ENCODE measurements at regions not wholly inside any gene's neighbourhood (a gene's known extent, or its start where the extent isn't known, plus 50 kb on each side); places are given as distances from the start of the nearest gene placed in this dataset.

- no peak for DNase-seq
Observed at GRCh38 chr1:5513846-5514526, 478.2 kb downstream of the NPHP4 start.

- DNase-seq = no peak
Observed at GRCh38 chr1:5513179-5513578, 479.0 kb downstream of the NPHP4 start.

- DNase-seq = no peak
Observed at GRCh38 chr1:5511381-5512097, 480.7 kb downstream of the NPHP4 start.

GRCh38 chr1:5509664-5510452 is 482.4 kb downstream of the NPHP4 start:
- peak; percentile 68 for DNase-seq

DNA sequence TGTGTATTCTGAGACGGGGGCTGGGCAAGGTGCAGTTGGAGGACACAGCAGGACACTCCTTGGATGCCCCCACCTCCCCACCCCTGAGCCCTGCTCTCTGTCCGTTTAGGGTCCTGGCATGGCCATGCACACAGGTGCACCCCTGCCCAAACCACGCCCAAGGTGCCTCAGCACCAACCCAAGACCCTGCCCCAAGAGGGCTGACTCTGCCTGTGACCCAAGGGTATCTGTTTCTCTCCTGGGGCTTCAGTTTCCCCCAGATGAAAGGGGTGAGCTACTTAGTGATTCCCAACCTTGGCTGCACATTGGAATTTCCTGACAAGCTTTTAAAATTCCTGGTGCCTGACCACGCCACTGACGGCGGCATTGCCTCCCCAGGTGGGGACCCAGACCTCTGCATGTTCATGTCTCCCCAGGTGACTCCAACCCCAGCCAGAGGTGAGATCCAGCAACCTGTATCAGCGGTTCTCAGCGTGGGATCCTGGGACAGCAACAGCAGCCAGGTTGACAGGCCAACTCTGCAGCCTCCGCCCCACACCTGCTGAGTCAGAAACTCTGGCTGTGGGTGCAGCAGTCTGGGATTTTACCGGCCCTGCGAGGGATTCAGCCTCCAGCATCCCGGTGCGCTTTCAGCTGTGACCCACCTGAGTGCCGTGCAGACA is 483.4 kb downstream of the NPHP4 start:
- no peak for DNase-seq

DNA sequence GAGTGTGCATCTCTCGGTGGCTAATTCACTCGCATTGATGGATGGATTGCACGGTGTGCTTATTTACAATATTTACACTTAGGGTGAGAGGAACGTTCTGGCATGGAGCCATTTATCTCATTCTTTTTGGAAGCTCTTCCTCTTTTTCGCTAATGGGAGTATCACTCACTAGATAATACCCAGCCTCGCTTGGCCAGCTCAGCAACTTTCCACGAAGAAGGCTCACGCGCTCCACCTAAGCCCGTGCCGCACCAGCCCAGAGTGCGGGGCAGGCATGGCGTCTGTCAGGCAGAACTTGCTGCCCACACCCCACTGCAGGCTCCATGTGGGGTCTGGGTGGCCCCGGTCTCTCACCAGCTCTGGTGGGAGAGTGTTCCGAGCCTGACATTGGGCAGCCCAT is 484.9 kb downstream of the NPHP4 start:
- DNase-seq = no peak

GRCh38 chr1:5506634-5507033 is 485.6 kb downstream of the NPHP4 start:
- DNase-seq = no peak

GRCh38 chr1:5505944-5506343 is 486.3 kb downstream of the NPHP4 start:
- no peak for DNase-seq

DNA sequence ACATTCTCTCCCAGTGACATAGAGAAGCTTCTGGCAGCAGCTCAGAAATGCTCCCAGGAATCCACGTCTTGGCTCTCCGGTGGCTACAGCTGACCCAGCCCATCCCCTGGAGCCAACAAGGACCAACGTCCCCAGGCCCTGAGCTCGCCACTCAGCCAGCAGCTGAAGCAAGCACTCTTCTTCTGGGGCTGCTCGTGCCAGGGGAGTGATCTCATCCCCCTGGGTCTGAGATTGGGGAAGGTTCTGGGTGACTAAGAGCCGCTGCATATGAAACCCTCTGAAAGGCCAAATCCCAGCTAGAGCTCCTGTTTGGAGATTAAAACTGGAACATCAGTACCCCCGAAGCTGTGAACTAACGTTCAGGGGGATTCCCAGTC is 487.9 kb downstream of the NPHP4 start:
- DNase-seq = no peak

GRCh38 chr1:5503556-5504363 is 488.5 kb downstream of the NPHP4 start:
- DNase-seq = no peak

- no peak for DNase-seq
Observed at GRCh38 chr1:5502311-5503194, 489.7 kb downstream of the NPHP4 start.

DNA sequence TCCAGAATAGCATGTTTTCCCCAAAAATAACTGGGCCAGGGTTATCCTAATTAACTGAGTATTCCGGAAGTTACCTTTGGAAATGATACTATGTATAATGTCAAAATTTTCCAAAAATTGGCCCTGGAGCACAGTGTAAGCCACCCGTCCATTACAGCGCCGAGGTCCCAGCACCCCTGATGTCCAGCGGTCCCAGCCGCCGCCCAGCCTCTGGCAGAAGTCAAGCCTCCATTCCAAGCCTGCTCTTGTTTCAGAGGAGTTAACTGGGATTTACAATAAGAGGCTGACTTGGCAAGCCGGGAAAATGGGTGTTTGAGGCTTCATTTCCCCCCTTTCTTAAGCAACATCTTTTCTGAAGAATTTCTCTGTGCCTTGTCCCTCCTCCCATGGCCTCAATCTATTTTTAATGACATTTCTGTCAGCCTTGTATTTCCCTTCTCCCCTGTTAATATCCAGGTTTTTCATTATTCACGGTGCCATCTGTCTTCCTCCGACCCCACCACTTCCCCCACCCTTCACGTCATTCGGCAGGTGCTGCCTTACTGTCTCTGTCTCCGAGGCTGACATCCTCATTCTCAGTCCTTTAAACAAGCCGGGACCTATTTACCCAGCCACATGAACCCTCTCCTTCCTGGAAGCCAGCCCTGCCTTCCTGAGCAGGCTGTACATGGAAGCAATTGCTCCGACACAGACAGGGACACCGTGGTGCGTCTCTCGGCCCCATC is 490.9 kb downstream of the NPHP4 start:
- DNase-seq = no peak

DNA sequence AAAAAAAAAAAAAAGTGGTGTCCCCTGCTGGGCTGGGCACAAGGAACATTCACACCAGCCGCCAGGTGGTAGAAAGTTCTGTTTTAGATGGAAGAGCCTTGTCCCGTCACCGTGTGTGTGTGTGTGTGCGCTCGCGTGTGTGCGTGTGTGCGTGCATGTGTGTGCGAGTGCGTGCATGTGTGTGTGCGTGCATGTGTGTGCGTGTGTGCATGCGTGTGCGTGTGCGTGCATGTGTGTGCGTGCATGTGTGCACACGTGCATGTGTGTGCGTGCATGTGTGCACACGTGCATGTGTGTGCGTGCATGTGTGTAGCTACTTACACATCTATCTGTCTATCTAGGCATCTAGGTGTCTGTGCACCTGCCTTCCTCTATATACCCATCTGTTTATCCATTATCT is 491.7 kb downstream of the NPHP4 start:
- no peak for DNase-seq

GRCh38 chr1:5497503-5497902 is 494.7 kb downstream of the NPHP4 start:
- no peak for DNase-seq

DNA sequence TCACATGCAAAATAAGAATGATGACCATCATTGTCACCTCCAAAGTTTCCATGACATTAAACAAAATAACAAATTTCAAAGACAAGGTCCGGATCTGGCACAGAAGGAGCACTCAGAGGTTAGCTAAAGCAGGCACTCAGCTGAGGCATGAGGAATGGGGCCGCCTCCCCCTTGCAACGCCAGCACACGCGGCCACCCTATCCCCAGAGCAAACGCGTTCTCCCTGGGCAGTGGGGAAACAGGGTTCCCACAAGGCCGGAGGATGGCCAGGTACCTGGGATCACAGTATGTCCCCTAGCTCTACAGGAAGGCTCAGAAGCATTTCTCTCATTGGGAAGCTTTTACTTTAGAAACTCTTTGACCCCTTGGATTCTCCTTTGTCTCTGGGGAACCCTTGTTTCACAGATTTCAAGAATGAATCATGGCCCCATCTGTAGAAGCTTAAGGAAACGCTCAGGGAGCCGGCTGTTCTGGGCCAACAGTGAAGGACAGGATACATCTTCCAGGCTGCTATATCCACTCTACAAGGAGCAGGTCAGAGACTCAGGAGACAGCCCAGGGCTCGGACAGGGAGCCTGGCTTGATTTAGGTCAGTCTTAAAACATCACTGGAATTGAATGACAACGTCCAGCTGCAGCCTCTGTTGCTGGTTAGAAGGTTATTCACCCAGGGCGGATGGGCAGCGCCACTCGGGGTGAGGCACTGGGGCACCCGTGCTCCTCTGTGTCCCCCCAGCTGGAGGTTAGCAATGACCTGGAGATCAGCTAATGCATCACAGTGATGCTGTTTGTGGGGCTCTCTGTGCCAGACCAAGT is 496.4 kb downstream of the NPHP4 start:
- no peak for DNase-seq

DNA sequence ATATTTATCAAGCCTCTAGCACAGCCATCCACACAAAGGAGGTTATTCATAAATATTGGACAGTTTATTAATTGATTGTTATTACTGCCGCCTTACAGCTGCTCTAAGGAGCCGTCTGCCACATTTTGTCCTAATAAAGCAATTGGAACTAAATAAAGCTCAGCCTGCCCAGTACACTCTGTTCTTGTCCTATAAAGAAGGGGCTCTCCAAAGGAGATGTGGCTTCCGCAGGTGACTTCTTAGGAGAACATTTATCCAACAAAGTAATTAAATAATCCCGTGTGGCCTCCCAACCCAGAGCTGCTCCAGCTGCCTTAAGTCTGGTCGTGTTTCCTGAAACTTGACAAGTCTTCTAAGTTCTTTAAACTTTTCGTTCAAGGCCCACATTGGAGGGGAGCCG is 497.7 kb downstream of the NPHP4 start:
- no peak for DNase-seq

DNA sequence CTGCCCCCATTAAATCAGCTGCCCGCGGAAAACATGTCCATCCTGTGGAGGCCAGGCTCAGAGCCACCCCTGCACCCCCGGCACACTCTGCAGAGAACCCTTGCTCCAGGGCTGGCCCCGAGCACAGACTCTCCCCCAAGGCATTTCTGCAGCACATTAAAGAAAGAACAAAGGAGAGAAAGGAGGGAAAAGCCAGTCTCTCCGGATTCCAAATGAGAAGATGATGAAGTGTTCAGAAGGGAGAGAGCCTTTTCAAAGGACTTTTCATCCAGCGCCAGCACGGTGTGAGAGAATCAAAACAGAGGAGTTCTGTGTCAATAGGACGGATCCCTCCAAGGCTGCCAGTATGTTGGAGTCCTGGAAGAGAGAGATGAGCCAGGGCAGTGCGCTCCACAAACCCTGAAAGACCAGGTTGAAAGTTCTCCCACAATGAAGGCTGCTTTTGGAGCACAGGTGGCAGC is 498.3 kb downstream of the NPHP4 start:
- DNase-seq = no peak

- no peak for DNase-seq
Observed at GRCh38 chr1:5493275-5493674, 498.9 kb downstream of the NPHP4 start.

- DNase-seq = no peak
Observed at GRCh38 chr1:5492846-5493245, 499.4 kb downstream of the NPHP4 start.

Data from activated naive CD4-positive, alpha-beta T cell treated with anti-CD3 and anti-CD28 coated beads, Interleukin-2, amount 50 U/mL, for 16 hours (primary cell).